ENCODE measurements at regions not wholly inside any gene's neighbourhood (a gene's known extent, or its start where the extent isn't known, plus 50 kb on each side); places are given as distances from the start of the nearest gene placed in this dataset.

GRCh38 chr6:165811512-165811911 lies 148.5 kb upstream of the PDE10A start:
- TF ChIP-seq CTCF (IDR thresholded peaks at IDR 0.05; ENCODE audit: borderline replicate concordance, extremely low read depth, insufficient read depth): no peak
- intact Hi-C loops (cut with DNase I): no loop called here
- no peak for FAIRE-seq
- Histone ChIP-seq H3K9ac (ENCODE audit: low read length in 3 of 3) (no peak overlapping the region), H3K4me3 (ENCODE audit: low read length in 3 of 3) (no peak overlapping the region), H3K9me3 (ENCODE audit: control insufficient read depth in 2 of 3, insufficient read depth in 1 of 3, low read length in 3 of 3) (peaks cover 0 to 12% (median 0%) of the 10 kb centered on the region in 3 donors), H3K4me1 (ENCODE audit: control insufficient read depth in 2 of 3, insufficient read depth in 2 of 3, low read depth in 1 of 3, low read length in 3 of 3) (no peaks in the 10 kb centered on the region), H3K36me3 (ENCODE audit: control insufficient read depth in 2 of 3, insufficient read depth in 3 of 3, low read length in 3 of 3) (no peaks in the 10 kb centered on the region), H3K27ac (ENCODE audit: low read depth in 2 of 2, low read length in 2 of 2) (no peak overlapping the region), H3K27me3 (ENCODE audit: control insufficient read depth, insufficient read depth, low read length) (no peaks in the 10 kb centered on the region)
- no peak for DNase-seq

- no peak for DNase-seq
- intact Hi-C loops (cut with DNase I): no loop called here
- no peak overlapping the region for H3K4me3 ChIP-seq (ENCODE audit: low read length in 3 of 3)
- H3K36me3 ChIP-seq (ENCODE audit: control insufficient read depth in 2 of 3, insufficient read depth in 3 of 3, low read length in 3 of 3): no peaks in the 10 kb centered on the region
- no peaks in the 10 kb centered on the region for H3K27me3 ChIP-seq (ENCODE audit: control insufficient read depth, insufficient read depth, low read length)
- no peak for TF ChIP-seq CTCF (IDR thresholded peaks at IDR 0.05; ENCODE audit: borderline replicate concordance, extremely low read depth, insufficient read depth)
- H3K27ac ChIP-seq (ENCODE audit: low read depth in 2 of 2, low read length in 2 of 2): no peak overlapping the region
- no peak overlapping the region for H3K9ac ChIP-seq (ENCODE audit: low read length in 3 of 3)
- H3K9me3 ChIP-seq (ENCODE audit: control insufficient read depth in 2 of 3, insufficient read depth in 1 of 3, low read length in 3 of 3): peaks cover 0 to 12% (median 0%) of the 10 kb centered on the region in 3 donors
- FAIRE-seq: no peak
- H3K4me1 ChIP-seq (ENCODE audit: control insufficient read depth in 2 of 3, insufficient read depth in 2 of 3, low read depth in 1 of 3, low read length in 3 of 3): no peaks in the 10 kb centered on the region
Observed at GRCh38 chr6:165808021-165808420, 145.0 kb upstream of the PDE10A start.

GRCh38 chr6:165807249-165807960 lies 144.4 kb upstream of the PDE10A start:
- TF ChIP-seq CTCF (IDR thresholded peaks at IDR 0.05; ENCODE audit: borderline replicate concordance, extremely low read depth, insufficient read depth): no peak
- DNase-seq (no peak), FAIRE-seq (no peak)
- intact Hi-C loops (cut with DNase I): no loop called here
- H3K9ac ChIP-seq (ENCODE audit: low read length in 3 of 3): no peak overlapping the region
- no peaks in the 10 kb centered on the region for H3K4me1 ChIP-seq (ENCODE audit: control insufficient read depth in 2 of 3, insufficient read depth in 2 of 3, low read depth in 1 of 3, low read length in 3 of 3)
- H3K9me3 ChIP-seq (ENCODE audit: control insufficient read depth in 2 of 3, insufficient read depth in 1 of 3, low read length in 3 of 3): peaks cover 0 to 12% (median 0%) of the 10 kb centered on the region in 3 donors
- no peaks in the 10 kb centered on the region for H3K36me3 ChIP-seq (ENCODE audit: control insufficient read depth in 2 of 3, insufficient read depth in 3 of 3, low read length in 3 of 3)
- H3K27me3 ChIP-seq (ENCODE audit: control insufficient read depth, insufficient read depth, low read length): no peaks in the 10 kb centered on the region
- no peak overlapping the region for H3K27ac ChIP-seq (ENCODE audit: low read depth in 2 of 2, low read length in 2 of 2)
- H3K4me3 ChIP-seq (ENCODE audit: low read length in 3 of 3): no peak overlapping the region

All from kidney (tissue), 13 donors.